Esophagus muscularis mucosa (tissue), 4 donors: ENCODE measurements at regions not wholly inside any gene's neighbourhood (a gene's known extent, or its start where the extent isn't known, plus 50 kb on each side); places are given as distances from the start of the nearest gene placed in this dataset.

ENCODE experiments used
- DNase-seq: peaks from one replicate; pipeline ENCODE4 v3.0.0-alpha.2; 2017; ENCODE audit errors: extremely low spot score
- H3K27ac ChIP-seq, 4 donors: fragments of 200-600 bp; sonication (generic); replicated peaks in 1 of 4; 1 replicate in 3 of 4; 2 replicates in 1 of 4; pipeline ENCODE4 v1.5.1; 2016 to 2019; ENCODE audit warnings: mild to moderate bottlenecking in 1 of 4
- H3K27me3 ChIP-seq, 4 donors: fragments of 200-600 bp; sonication (generic); one replicate each; pipeline versions ENCODE4 v1.5.1 to v1.6.0; 2016 to 2019
- H3K36me3 ChIP-seq, 4 donors: fragments of 200-600 bp; sonication (generic); one replicate each; pipeline ENCODE4 v1.5.1; 2016 to 2019
- H3K4me1 ChIP-seq, 4 donors: fragments of 200-600 bp; sonication (generic); one replicate each; pipeline ENCODE4 v1.5.1; 2016 to 2019
- H3K4me3 ChIP-seq, 4 donors: fragments of 200-600 bp; sonication (generic); 1 replicate in 2 of 4; 2 replicates in 2 of 4; pipeline ENCODE4 v1.5.1; 2016 to 2019; ENCODE audit warnings: mild to moderate bottlenecking in 4 of 4, moderate library complexity in 1 of 4
- H3K9me3 ChIP-seq, 4 donors: fragments of 200-600 bp; sonication (generic); 1 replicate in 3 of 4; 2 replicates in 1 of 4; pipeline ENCODE4 v1.5.1; 2016 to 2019
- CTCF ChIP-seq, 3 experiments: fragments of 200-600 bp in 2 of 3; fragments of 450-650 bp in 1 of 3; sonication (generic) in 2 of 3; IDR thresholded peaks; one replicate each; pipeline ENCODE4 v1.5.1; 2017 to 2019; ENCODE audit warnings: antibody characterized with exemption in 3 of 3, mild to moderate bottlenecking in 2 of 3, moderate library complexity in 1 of 3
- EP300 ChIP-seq: sonication (generic); formaldehyde crosslinking; IDR thresholded peaks from one replicate; pipeline ENCODE4 v1.6.1; 2017; ENCODE audit warnings: antibody characterized with exemption
- POLR2A ChIP-seq: fragments of 450-650 bp; IDR thresholded peaks from one replicate; pipeline ENCODE4 v1.6.1; 2017; ENCODE audit warnings: antibody characterized with exemption, moderate library complexity, mild to moderate bottlenecking, low read depth
- POLR2AphosphoS5 ChIP-seq, 2 donors: sonication (generic); formaldehyde crosslinking; IDR thresholded peaks; one replicate each; pipeline ENCODE4 v1.6.1; 2017; ENCODE audit warnings: antibody characterized with exemption in 2 of 2
- WGBS: methylation state at CpG from one replicate; pipeline ENCODE4 v1.1.5; 2018; 5-methylcytosine and 5-hydroxymethylcytosine counted together
- intact Hi-C: fragments of 100-400 bp; cut with DNase I; formaldehyde crosslinking; loops from one replicate; pipeline ENCODE4 v1.15.1; 2023

GRCh38 chr20:39795401-39796272 lies 833.5 kb downstream of the DHX35 start:
- peak overlapping the region in 2 of 4 donors; percentile 4 to 52 for H3K27ac ChIP-seq
- 34% methylated on average over 3 of the region's 3 CpGs for WGBS
- TF ChIP-seq EP300 (no peak), POLR2AphosphoS5 (IDR thresholded peaks at IDR 0.05) (peak in 1 of 2 donors; percentile 35)
- H3K36me3 ChIP-seq: no peaks in the 10 kb centered on the region
- H3K4me1 ChIP-seq: peaks cover 0 to 25% (median 19%) of the 10 kb centered on the region in 4 donors
- DNase-seq: no peak
- no peak overlapping the region for H3K4me3 ChIP-seq
- H3K9me3 ChIP-seq: peaks cover 0 to 8% (median 3%) of the 10 kb centered on the region in 4 donors
- intact Hi-C loops: no loop called here
- H3K27me3 ChIP-seq: no peaks in the 10 kb centered on the region

- Histone ChIP-seq H3K36me3 (no peaks in the 10 kb centered on the region), H3K27me3 (no peaks in the 10 kb centered on the region), H3K9me3 (no peaks in the 10 kb centered on the region), H3K27ac (no peak overlapping the region), H3K4me3 (no peak overlapping the region), H3K4me1 (peaks cover 0 to 16% (median 12%) of the 10 kb centered on the region in 4 donors)
- TF ChIP-seq EP300: no peak
- no peak for TF ChIP-seq POLR2AphosphoS5 (IDR thresholded peaks at IDR 0.05)
- intact Hi-C loops: no loop called here
- no peak for DNase-seq
These were observed 830.2 kb downstream of the DHX35 start for GRCh38 chr20:39792334-39792733.

GRCh38 chr20:39789411-39789810 lies 827.3 kb downstream of the DHX35 start:
- Histone ChIP-seq H3K27ac (no peak overlapping the region), H3K4me3 (no peak overlapping the region), H3K9me3 (no peaks in the 10 kb centered on the region), H3K4me1 (peaks cover 0 to 9% (median 4%) of the 10 kb centered on the region in 4 donors), H3K36me3 (no peaks in the 10 kb centered on the region), H3K27me3 (no peaks in the 10 kb centered on the region)
- intact Hi-C loops: no loop called here
- WGBS: 93% methylated on average over 3 of the region's 3 CpGs
- DNase-seq: no peak
- TF ChIP-seq POLR2A (no peak), POLR2AphosphoS5 (IDR thresholded peaks at IDR 0.05) (no peak), CTCF (IDR thresholded peaks at IDR 0.05) (no peak), EP300 (no peak)

GRCh38 chr20:39785252-39785917 lies 823.2 kb downstream of the DHX35 start:
- Histone ChIP-seq H3K27me3 (no peaks in the 10 kb centered on the region), H3K36me3 (no peaks in the 10 kb centered on the region), H3K4me3 (no peak overlapping the region), H3K9me3 (peaks cover 0 to 5% (median 0%) of the 10 kb centered on the region in 4 donors), H3K27ac (no peak overlapping the region), H3K4me1 (peaks cover 0 to 9% (median 4%) of the 10 kb centered on the region in 4 donors)
- WGBS: 53% methylated on average over 4 of the region's 4 CpGs
- intact Hi-C loops: no loop called here
- no peak for DNase-seq
- TF ChIP-seq POLR2AphosphoS5 (IDR thresholded peaks at IDR 0.05): no peak
- no peak for TF ChIP-seq CTCF (IDR thresholded peaks at IDR 0.05)
- TF ChIP-seq EP300: no peak
- no peak for TF ChIP-seq POLR2A

- no peak overlapping the region for H3K4me3 ChIP-seq
- WGBS: 86% methylated on average over 1 of the region's 1 CpG
- no peak for DNase-seq
- H3K27ac ChIP-seq: no peak overlapping the region
- no peak for TF ChIP-seq POLR2AphosphoS5 (IDR thresholded peaks at IDR 0.05)
- TF ChIP-seq POLR2A: no peak
- no peak for TF ChIP-seq CTCF (IDR thresholded peaks at IDR 0.05)
- no peak for TF ChIP-seq EP300
- intact Hi-C loops: no loop called here
- no peaks in the 10 kb centered on the region for H3K27me3 ChIP-seq
- H3K4me1 ChIP-seq: peaks cover 0 to 9% (median 4%) of the 10 kb centered on the region in 4 donors
- H3K9me3 ChIP-seq: peaks cover 0 to 5% (median 0%) of the 10 kb centered on the region in 4 donors
- no peaks in the 10 kb centered on the region for H3K36me3 ChIP-seq
These were observed 822.5 kb downstream of the DHX35 start for GRCh38 chr20:39784693-39785092.
